Stimulated activated memory B cell treated with anti-CD40 and anti-IgM and Interleukin-4, amounts not matched to agents 10 μg/mL and 1 μg/mL and 100 μg/mL, for 72 hours (primary cell): ENCODE measurements at regions not wholly inside any gene's neighbourhood (a gene's known extent, or its start where the extent isn't known, plus 50 kb on each side); places are given as distances from the start of the nearest gene placed in this dataset.

Experiments
- ATAC-seq: fragments of 150-1000 bp; cut with Tn5 transposase; 2 replicates; pipeline ENCODE4 v1.10.0; 2021
- H3K27ac Mint-ChIP-seq: one replicate; pipeline ENCODE4 v1.8.0; 2022; ENCODE audit warnings: mild to moderate bottlenecking, mixed read lengths
- H3K27me3 Mint-ChIP-seq: one replicate; pipeline ENCODE4 v1.8.0; 2022; ENCODE audit warnings: mixed read lengths
- H3K36me3 Mint-ChIP-seq: one replicate; pipeline ENCODE4 v1.8.0; 2022; ENCODE audit warnings: mixed read lengths
- H3K4me1 Mint-ChIP-seq: one replicate; pipeline ENCODE4 v1.8.0; 2022; ENCODE audit warnings: mixed read lengths
- H3K4me3 Mint-ChIP-seq: one replicate; pipeline ENCODE4 v1.8.0; 2022; ENCODE audit warnings: mild to moderate bottlenecking, moderate library complexity, mixed read lengths
- H3K9me3 Mint-ChIP-seq: one replicate; pipeline ENCODE4 v1.8.0; 2022; ENCODE audit warnings: mixed read lengths

- H3K27me3 Mint-ChIP-seq = no peaks in the 10 kb centered on the region
- H3K9me3 Mint-ChIP-seq = peaks cover 13% of the 10 kb centered on the region
- H3K36me3 Mint-ChIP-seq = no peaks in the 10 kb centered on the region
- H3K4me1 Mint-ChIP-seq = no peaks in the 10 kb centered on the region
- H3K4me3 Mint-ChIP-seq = no peak overlapping the region
- ATAC-seq = no peak
- H3K27ac Mint-ChIP-seq = no peak overlapping the region
Observed at GRCh38 chr7:46589286-46589685, 668.2 kb upstream of the IGFBP3 start.

GRCh38 chr7:46586406-46586805 is 665.3 kb upstream of the IGFBP3 start:
- Mint-ChIP-seq H3K36me3 (no peaks in the 10 kb centered on the region), H3K9me3 (peaks cover 3% of the 10 kb centered on the region), H3K27ac (no peak overlapping the region), H3K4me3 (no peak overlapping the region), H3K27me3 (no peaks in the 10 kb centered on the region), H3K4me1 (no peaks in the 10 kb centered on the region)
- ATAC-seq = no peak

GRCh38 chr7:46583656-46584055 is 662.6 kb upstream of the IGFBP3 start:
- no peaks in the 10 kb centered on the region for H3K27me3 Mint-ChIP-seq
- no peak overlapping the region for H3K4me3 Mint-ChIP-seq
- H3K36me3 Mint-ChIP-seq = no peaks in the 10 kb centered on the region
- peaks cover 5% of the 10 kb centered on the region for H3K9me3 Mint-ChIP-seq
- no peak overlapping the region for H3K27ac Mint-ChIP-seq
- no peaks in the 10 kb centered on the region for H3K4me1 Mint-ChIP-seq
- ATAC-seq = no peak

GRCh38 chr7:46581268-46581667 is 660.2 kb upstream of the IGFBP3 start:
- Mint-ChIP-seq H3K27ac (no peak overlapping the region), H3K4me3 (no peak overlapping the region), H3K9me3 (peaks cover 12% of the 10 kb centered on the region), H3K27me3 (no peaks in the 10 kb centered on the region), H3K4me1 (no peaks in the 10 kb centered on the region), H3K36me3 (no peaks in the 10 kb centered on the region)
- no peak for ATAC-seq

- H3K27ac Mint-ChIP-seq = no peak overlapping the region
- H3K4me3 Mint-ChIP-seq = no peak overlapping the region
- H3K27me3 Mint-ChIP-seq = no peaks in the 10 kb centered on the region
- ATAC-seq = no peak
- H3K9me3 Mint-ChIP-seq = peaks cover 12% of the 10 kb centered on the region
- H3K4me1 Mint-ChIP-seq = no peaks in the 10 kb centered on the region
- no peaks in the 10 kb centered on the region for H3K36me3 Mint-ChIP-seq
Observed at GRCh38 chr7:46580766-46581165, 659.7 kb upstream of the IGFBP3 start.

GRCh38 chr7:46577394-46577793 is 656.3 kb upstream of the IGFBP3 start:
- Mint-ChIP-seq H3K36me3 (no peaks in the 10 kb centered on the region), H3K27me3 (no peaks in the 10 kb centered on the region), H3K27ac (no peak overlapping the region), H3K4me1 (no peaks in the 10 kb centered on the region), H3K9me3 (peaks cover 9% of the 10 kb centered on the region), H3K4me3 (no peak overlapping the region)
- ATAC-seq = no peak

GRCh38 chr7:46576950-46577349 is 655.9 kb upstream of the IGFBP3 start:
- Mint-ChIP-seq H3K9me3 (peaks cover 9% of the 10 kb centered on the region), H3K4me1 (no peaks in the 10 kb centered on the region), H3K36me3 (no peaks in the 10 kb centered on the region), H3K27ac (no peak overlapping the region), H3K4me3 (no peak overlapping the region), H3K27me3 (no peaks in the 10 kb centered on the region)
- ATAC-seq = no peak

- no peaks in the 10 kb centered on the region for H3K36me3 Mint-ChIP-seq
- H3K27ac Mint-ChIP-seq = no peak overlapping the region
- no peaks in the 10 kb centered on the region for H3K4me1 Mint-ChIP-seq
- H3K4me3 Mint-ChIP-seq = no peak overlapping the region
- H3K9me3 Mint-ChIP-seq = peaks cover under 1% of the 10 kb centered on the region
- no peaks in the 10 kb centered on the region for H3K27me3 Mint-ChIP-seq
- no peak for ATAC-seq
Observed at GRCh38 chr7:46572691-46573090, 651.6 kb upstream of the IGFBP3 start.

GRCh38 chr7:46571996-46572395 is 650.9 kb upstream of the IGFBP3 start:
- Mint-ChIP-seq H3K27me3 (no peaks in the 10 kb centered on the region), H3K9me3 (no peaks in the 10 kb centered on the region), H3K27ac (no peak overlapping the region), H3K4me3 (no peak overlapping the region), H3K4me1 (no peaks in the 10 kb centered on the region), H3K36me3 (no peaks in the 10 kb centered on the region)
- ATAC-seq = no peak

GRCh38 chr7:46569133-46569465 is 648.0 kb upstream of the IGFBP3 start:
- Mint-ChIP-seq H3K36me3 (no peaks in the 10 kb centered on the region), H3K4me1 (no peaks in the 10 kb centered on the region), H3K27ac (no peak overlapping the region), H3K9me3 (peaks cover 2% of the 10 kb centered on the region), H3K27me3 (no peaks in the 10 kb centered on the region), H3K4me3 (no peak overlapping the region)
- no peak for ATAC-seq

GRCh38 chr7:46568420-46569132 is 647.5 kb upstream of the IGFBP3 start:
- no peak overlapping the region for H3K27ac Mint-ChIP-seq
- peak; percentile 20 for ATAC-seq
- H3K4me1 Mint-ChIP-seq = no peaks in the 10 kb centered on the region

GRCh38 chr7:46567858-46568257 is 646.8 kb upstream of the IGFBP3 start:
- H3K27ac Mint-ChIP-seq = no peak overlapping the region
- H3K4me3 Mint-ChIP-seq = no peak overlapping the region
- no peaks in the 10 kb centered on the region for H3K36me3 Mint-ChIP-seq
- no peaks in the 10 kb centered on the region for H3K4me1 Mint-ChIP-seq
- ATAC-seq = peak; percentile 31
- H3K9me3 Mint-ChIP-seq = peaks cover 2% of the 10 kb centered on the region
- no peaks in the 10 kb centered on the region for H3K27me3 Mint-ChIP-seq

More at GRCh38 chr7:46568420-46569132, 647.5 kb upstream of the IGFBP3 start:
- H3K4me3 Mint-ChIP-seq = no peak overlapping the region
- peaks cover 2% of the 10 kb centered on the region for H3K9me3 Mint-ChIP-seq
- H3K27me3 Mint-ChIP-seq = no peaks in the 10 kb centered on the region
- H3K36me3 Mint-ChIP-seq = no peaks in the 10 kb centered on the region

GRCh38 chr7:46566097-46566774 is 645.2 kb upstream of the IGFBP3 start:
- H3K36me3 Mint-ChIP-seq = no peaks in the 10 kb centered on the region
- no peaks in the 10 kb centered on the region for H3K27me3 Mint-ChIP-seq
- H3K9me3 Mint-ChIP-seq = peaks cover 2% of the 10 kb centered on the region
- no peaks in the 10 kb centered on the region for H3K4me1 Mint-ChIP-seq
- H3K27ac Mint-ChIP-seq = no peak overlapping the region
- no peak overlapping the region for H3K4me3 Mint-ChIP-seq
- no peak for ATAC-seq

GRCh38 chr7:46565253-46566096 is 644.4 kb upstream of the IGFBP3 start:
- Mint-ChIP-seq H3K27me3 (no peaks in the 10 kb centered on the region), H3K9me3 (peaks cover 2% of the 10 kb centered on the region), H3K4me1 (no peaks in the 10 kb centered on the region), H3K36me3 (no peaks in the 10 kb centered on the region), H3K4me3 (no peak overlapping the region), H3K27ac (no peak overlapping the region)
- no peak for ATAC-seq

GRCh38 chr7:46559194-46559832 is 638.2 kb upstream of the IGFBP3 start:
- H3K36me3 Mint-ChIP-seq = no peaks in the 10 kb centered on the region
- peaks cover 5% of the 10 kb centered on the region for H3K9me3 Mint-ChIP-seq
- no peak overlapping the region for H3K4me3 Mint-ChIP-seq
- no peak for ATAC-seq
- H3K4me1 Mint-ChIP-seq = no peaks in the 10 kb centered on the region
- H3K27ac Mint-ChIP-seq = no peak overlapping the region
- no peaks in the 10 kb centered on the region for H3K27me3 Mint-ChIP-seq
